Stimulated activated CD4-positive, alpha-beta T cell treated with anti-CD3 and anti-CD28 coated beads, Interleukin-4, amount 100 ng/mL, for 1 hour (primary cell): ENCODE measurements at regions not wholly inside any gene's neighbourhood (a gene's known extent, or its start where the extent isn't known, plus 50 kb on each side); places are given as distances from the start of the nearest gene placed in this dataset.

Experiments used
- DNase-seq: peaks from one replicate; pipeline ENCODE4 v3.0.0-alpha.2; 2020

GRCh38 chr22:27617214-27617881 is 184.2 kb downstream of the MN1 start:
- no peak for DNase-seq

DNA sequence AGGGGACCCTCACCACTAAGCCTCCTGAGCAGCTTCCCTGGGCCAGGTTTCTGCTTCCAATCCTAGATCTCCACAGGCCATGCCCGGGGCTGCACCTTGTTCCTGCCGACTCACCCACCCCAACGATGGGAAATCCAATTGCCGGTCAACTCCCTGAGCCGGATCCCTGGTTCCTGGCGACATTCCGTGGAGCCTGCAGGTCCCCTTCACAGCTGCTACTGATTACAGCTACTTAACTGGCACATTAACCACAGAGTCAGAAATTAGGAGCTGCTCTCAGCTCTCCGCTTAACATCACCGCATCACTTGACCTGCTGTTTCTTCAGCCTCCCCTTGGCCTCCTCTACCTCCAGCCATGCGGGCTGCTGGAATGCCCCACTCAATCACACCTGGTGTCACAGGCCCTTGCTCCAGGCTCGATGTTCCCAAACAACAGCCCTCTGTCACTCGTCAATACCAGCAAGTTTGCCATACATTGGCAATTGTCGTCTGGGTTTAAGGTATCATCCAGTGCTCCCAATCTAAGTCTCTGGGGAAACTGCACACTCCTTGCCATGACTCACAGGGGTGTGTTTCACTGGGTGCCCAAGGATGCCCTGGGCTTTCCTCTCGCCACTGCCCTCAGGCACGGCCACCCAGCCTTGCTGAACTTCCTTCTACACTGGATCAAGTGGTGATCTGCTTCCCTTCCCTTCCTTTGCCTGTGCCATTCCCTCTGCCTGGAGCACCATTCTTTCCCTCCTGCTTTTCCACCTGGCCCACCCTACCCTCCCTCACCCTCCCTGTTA is 181.0 kb downstream of the MN1 start:
- no peak for DNase-seq

GRCh38 chr22:27621486-27622070 is 180.0 kb downstream of the MN1 start:
- no peak for DNase-seq

GRCh38 chr22:27624042-27624441 is 177.5 kb downstream of the MN1 start:
- DNase-seq = no peak

DNA sequence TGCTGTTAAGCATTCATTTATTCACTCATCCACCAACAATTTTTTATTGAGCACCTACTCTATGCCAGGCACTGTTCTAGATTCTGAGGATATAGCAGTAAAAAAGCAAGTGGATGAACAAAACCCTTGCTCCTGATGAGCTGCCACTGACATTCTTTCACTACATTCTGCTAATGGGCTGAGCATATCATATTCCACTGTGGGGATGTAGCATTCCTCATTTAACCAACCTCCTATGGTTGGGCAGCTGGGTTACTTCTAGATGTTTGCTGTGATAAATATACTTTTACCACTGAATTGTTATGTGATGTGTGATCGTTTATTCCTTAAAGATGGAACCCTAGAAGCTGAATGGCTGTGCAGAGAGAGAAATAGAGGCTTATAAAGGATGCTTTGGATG is 176.9 kb downstream of the MN1 start:
- DNase-seq = no peak

DNA sequence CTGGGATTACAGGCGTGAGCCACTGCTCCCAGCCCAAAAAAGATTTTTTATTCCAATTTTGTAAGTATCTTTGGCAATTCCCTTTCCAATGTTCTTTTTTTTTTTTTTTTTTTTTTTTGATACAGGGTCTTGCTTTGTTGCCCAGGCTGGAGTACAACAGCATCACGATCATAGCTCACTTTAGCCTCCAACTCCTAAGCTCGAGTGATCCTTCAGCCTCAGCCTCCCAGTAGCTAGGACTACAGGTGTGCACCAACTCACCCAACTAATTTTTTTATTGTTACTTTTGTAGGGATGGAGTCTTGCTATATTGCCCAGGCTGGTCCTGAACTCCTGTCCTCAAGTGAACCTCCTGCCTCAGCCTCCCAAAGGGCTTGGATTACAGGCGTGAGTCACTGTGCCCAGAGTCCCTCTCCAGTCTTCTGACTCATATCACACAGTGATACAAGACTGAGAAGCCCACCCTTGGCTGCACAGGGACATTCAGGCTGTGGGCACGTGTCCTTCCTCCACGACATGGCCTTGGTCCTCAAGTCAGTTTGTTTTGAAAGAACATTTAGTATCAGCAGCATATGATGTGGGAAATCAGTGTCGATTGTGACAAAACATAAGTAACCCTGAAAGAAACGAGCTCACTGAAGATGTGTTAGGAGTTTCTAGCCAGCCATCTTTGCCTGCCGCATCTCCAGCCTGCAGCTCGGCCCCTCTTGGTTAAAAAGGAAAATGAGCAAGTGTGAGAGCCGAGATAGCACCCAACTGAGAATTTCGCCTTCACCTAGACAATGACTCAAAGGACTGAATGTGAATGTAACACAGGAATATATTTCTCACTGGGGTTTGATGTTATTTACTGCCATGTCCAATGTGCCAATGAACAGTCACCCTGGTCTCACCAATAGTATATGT is 175.5 kb downstream of the MN1 start:
- DNase-seq = no peak

DNA sequence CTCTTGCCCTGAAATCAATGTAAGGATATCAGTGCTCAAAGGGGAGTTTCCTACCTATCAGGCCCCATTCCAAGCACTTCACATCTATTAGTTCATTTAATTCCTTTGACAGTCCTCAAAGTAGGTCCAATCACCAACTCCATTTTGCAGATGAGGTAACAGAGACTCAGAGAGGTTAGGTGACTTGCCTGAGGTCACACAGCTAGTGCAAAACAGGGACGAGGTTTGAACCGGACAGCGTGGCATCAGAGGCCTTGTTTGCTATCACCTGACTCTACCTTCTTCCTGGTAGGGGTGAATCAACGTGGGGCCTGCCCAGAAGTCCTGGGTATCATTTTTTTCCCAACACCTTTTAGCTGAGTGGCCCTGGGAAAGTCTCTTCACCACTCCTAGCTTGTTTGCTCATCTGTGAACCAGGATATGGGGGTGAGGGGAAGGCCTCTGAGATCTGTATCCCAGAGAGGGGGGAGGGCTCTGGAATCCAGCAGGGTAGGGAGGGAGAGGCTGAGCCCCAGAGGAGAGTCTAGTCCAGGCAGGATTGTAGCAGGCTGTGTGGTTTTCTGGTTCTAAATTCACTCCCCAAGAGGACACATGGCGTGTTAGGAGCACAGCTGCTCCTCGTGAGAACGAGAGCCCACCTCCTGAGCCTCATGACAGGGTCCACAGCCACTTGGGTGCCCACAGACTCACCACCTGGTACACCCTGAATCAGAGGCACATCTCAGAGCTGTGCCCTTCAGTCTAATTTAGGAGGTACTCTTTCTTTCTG is 174.7 kb downstream of the MN1 start:
- no peak for DNase-seq

- no peak for DNase-seq
These were observed 174.1 kb downstream of the MN1 start for GRCh38 chr22:27627444-27627833.

DNA sequence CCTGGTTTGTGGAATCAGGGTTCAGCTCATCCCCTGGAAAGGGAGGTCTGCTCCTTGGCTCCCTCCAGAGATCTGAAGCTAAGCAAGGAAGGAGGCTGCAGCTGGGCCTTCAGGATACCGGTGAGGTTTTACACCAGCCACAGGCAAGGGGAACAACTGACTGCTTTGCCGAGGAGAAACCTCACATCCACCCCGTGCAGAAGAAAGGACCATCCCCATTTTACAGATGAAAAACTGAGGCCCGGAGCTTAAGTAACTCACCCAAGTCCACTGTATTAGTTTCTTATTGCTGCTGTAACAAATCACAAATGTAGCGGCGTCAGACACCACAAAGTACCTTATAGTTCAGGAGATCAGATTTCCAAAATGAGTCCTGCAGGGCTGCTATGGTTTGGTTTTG is 173.7 kb downstream of the MN1 start:
- no peak for DNase-seq

GRCh38 chr22:27628341-27628740 is 173.2 kb downstream of the MN1 start:
- no peak for DNase-seq

- no peak for DNase-seq
These were observed 172.5 kb downstream of the MN1 start for GRCh38 chr22:27628891-27629631.

DNA sequence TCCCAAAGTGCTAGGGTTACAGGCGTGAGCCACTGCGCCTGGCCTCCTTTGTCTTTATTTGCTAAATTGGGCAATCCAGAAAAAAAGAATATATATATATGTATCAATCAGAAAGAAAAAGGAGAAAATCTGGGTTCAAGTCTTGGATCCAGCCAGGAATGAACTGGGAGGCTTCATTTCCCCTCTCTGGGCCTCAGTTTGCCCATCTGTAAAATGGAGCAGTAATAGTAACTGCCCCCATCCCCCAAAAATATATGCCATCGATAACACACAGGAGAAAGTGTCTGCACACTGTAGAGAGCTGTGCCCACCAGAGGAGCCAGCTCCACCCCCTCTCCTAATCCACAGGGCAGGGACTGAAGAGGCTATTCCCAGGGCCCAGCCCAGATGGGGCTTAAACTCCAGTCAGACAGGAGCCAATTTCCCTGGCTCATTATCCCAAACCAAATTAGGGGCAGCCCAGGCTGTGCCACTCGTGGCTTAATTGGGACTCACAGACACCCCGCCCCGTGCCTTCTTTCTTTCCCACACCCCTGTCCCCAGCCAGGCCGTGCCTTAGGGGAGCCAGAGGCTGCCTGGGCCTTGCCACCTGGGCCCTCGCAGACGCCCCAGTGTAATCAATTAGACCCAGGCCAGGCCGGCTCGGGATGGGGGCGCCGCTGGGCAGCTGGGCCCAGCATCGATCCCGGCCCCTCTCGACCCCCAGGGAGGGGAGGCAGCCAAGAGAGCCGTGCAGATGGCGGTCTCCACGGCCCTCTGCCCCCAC is 171.5 kb downstream of the MN1 start:
- no peak for DNase-seq

GRCh38 chr22:27630754-27631153 is 170.8 kb downstream of the MN1 start:
- DNase-seq = no peak

GRCh38 chr22:27631641-27632040 is 169.9 kb downstream of the MN1 start:
- DNase-seq = no peak

GRCh38 chr22:27632451-27633295 is 168.9 kb downstream of the MN1 start:
- DNase-seq = no peak

DNA sequence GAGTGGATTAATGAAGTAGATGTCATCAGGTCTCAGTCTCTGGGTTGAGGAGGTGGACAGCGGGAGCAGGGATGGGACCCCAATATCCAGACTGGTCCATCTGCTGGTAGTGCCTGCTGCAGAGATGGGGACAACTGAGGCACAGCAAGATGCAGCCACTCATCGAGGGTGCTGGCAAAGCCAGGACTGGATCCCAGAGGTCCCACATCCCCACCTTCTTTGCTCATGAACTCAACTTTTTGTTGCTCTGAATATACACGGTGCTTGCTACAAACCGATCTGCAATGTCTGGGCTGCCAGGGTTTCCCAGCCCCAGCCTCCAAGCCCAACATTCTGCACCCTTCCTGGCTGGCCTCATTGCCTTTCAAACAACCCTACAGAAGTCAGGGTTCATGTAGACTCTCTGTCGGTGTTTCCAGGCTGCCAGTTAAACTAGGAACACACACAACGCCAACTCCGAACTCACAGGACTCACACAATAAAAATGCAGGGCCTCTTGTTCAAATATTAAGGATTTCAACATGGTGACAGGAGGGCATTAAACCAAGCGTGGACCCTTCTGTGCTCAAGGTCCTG is 168.2 kb downstream of the MN1 start:
- no peak for DNase-seq

DNA sequence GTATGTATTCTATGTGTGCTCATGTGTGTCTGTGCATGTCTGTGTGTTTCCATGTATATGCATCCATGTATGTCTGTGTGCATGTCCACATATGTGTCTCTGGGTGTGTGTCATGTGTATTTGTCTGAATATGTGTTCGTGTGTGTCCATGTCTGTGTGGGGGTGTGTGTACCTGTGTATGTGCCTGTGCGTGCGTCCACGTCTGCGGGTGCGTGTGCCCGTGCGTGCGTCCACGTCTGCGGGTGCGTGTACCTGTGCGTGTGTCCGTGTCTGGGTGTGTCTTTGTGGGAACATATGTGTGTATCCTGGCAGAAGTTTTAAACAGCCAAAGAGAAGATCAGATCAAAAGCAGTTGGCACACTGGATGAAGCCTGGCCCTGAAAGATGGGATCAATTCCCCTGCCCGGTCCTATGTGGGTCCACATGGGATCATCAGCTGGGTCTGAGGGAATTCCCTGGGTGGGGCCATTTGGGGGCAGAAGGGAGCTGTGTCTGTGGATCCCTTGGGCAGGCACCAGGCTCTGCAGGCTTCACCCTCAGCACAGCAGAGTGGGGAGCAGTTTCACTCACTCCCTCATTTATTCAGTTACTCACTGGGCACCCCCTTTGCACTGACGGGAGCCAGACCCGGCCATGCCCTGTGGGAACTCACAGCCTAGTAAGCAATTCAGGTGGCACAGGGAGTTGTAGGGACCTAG is 167.4 kb downstream of the MN1 start:
- no peak for DNase-seq

DNA sequence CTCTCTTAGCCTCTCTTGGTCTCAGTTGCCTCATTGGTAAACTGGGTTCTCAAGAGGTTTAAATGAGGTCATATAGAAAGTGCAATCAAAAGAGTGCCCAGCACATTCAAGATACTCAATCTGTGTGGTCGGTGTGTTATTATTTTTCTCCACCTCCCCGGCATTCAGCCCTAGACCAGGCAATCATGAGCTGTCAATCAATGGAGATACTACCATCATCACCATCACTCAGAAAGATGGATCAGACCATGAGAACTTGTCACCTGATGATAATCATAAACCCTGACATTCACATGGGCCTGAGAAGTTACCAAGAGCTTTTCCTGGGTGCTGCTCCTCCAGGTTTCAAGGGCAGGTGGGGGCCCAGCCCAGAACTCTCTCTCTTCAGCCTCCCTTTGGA is 166.1 kb downstream of the MN1 start:
- no peak for DNase-seq

- no peak for DNase-seq
These were observed 165.7 kb downstream of the MN1 start for GRCh38 chr22:27635852-27636251.
